Brain pericyte (primary cell): ENCODE measurements at regions not wholly inside any gene's neighbourhood (a gene's known extent, or its start where the extent isn't known, plus 50 kb on each side); places are given as distances from the start of the nearest gene placed in this dataset.

Experiments
- DNase-seq: peaks from one replicate; pipeline ENCODE4 v3.0.0-alpha.2; 2012; ENCODE audit warnings: low read depth, low spot score

DNA sequence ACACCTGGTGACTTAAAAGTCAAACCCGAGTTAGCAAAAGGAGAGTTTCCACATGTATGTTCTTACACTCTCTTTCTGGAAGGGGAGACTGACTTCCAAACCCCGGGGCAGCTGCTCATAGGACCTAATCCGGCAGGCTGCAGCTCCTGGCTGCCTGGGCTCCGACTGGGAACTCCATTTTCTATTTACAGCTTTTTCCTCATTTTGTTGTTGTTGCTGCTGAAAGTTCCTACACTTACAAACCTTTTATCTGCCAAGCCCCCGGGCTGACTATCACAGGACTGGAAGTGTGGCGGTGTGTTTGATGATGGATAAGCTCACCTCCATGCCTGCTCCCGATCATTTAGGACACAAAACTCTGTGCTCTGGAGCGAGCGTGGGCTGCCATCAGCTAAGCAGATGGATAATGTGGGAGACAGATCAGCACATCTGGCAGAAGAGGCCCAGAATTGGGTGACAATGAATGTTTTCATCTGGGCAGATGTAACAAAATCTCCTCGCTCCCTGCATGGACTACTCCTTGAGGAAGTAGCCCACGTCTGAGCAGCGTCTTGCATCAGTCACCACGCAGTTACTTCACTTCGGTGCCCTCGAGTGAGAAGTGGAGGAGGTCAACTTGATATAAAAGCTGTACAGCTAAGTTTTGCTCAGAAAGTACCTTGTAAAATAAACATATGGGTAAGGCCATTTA lies 114.4 kb upstream of the COPS8 start:
- no peak for DNase-seq

DNA sequence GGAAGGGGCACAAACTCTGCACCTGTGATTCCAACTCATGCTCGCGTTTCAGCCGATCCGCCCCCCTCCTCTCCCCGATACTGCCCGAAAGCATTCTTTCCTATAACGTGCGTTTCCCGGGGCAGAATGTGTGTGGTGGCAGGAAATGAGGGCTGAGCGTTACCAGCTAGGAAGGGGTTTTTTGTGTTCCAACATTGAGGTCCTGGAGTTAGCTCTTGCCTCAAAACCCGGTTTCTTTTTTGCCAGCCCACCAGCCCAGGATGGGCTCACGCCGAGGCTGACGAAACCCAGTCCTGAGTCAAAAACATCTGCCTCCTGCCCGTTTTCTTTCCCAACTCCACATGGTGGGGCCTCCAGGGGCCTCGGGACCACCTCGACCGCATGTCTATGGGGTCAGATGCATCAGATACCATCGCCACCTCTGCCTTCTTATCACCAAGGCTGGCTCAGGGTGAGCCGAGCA lies 113.7 kb upstream of the COPS8 start:
- no peak for DNase-seq

DNA sequence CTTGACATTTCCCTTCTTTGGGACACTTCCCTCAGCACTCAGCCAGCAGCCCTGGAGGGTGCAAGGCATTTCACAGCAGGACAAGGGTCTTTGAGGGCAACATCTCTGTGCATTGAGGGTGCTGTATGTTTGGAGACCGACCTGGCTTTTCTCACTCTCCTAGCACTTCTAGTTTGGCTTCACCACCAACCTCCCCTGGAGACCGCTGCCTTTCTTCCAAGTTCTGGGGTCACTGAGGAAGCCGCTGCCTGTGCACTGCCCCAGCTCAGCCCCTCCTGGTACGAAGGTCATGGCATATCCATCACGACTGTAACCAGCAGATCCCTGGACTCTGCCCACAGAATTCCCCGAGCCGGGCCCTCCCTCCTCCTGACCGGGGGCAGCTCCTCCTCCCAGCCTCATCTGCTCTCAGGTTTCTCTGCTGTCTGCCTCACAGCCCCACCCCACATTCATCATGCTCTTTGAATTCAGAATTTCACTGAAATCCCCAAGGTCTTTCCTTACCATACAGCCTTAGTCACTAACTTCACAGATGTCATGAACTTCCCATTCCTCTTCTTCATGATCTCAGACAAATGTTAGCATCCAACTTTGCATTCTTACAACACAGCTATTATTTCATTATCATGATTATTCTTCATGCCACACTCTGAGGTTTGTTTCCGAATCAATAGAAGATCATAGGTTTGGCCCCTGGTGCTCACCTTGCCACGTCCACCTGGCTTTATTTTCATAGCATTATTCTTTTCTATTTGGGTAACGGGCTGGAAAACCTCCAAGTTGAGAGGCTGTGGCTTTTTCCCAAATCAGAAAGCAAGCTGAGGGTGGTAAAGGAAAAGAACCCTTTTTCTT lies 113.0 kb upstream of the COPS8 start:
- no peak for DNase-seq

DNA sequence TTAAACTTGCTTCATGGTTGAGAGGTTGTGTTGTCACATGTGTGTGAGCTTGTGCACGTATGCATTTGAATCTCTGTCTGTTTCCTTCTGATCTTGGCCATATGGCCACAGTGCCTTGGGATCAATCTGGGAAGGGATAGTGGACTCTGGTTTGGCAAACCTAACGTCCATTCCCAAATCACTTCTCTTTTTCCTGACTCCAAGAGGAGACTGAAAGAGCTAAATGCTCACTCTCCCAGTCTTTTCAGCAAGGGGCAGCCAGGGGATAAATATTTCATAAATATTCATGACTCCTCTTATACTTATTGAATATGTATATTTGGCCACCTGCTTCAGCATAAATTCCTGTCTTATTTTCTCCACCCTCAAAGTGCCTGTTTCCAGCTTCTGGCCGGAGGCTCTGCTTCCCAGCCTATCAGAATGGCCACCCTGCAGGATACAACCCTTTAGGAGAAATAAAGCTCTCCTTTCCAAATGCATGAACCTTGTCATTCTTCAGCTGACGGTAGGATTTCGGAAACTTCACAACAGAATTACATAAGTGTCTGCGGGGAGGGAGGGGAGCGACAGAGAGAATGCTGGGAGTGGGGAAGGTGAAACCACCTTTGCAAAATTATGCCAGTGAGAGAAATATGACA lies 112.2 kb upstream of the COPS8 start:
- no peak for DNase-seq

DNA sequence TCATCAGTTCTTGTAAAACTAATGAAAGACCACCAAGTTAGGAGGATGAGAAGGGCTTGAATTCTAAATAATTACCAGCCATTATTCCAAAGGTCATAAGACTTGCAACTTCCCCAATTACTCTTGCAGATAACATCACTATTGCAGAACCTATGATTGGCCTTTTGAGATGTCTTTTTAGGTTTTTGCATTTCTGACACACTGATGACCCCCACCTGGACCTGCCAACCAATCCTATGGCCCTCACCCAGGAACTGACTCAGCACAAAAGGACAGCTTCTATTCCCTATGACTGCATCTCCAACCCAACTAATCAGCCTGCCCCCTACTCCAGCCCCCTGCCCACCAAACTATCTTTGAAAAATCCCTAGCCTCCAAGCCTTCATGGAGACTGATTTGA lies 111.5 kb upstream of the COPS8 start:
- DNase-seq: no peak

DNA sequence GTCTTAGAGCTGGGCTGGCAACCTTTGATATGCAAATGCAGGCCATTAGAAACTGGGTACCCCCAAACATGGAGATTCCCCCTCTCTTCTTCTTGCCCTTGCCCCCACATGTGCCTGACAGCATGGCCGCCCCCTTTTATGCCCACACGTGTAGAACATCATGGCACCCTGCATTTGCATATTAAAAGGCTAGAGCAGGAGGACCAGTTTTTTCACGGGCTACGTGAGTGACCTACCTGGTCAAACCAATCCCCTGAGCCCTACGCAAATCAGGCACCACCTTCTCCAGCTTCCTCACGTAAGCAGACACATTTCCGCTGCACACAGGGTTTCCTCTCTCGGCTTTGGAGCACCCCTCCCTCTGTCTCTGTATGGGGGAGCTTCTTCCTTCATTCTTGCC lies 110.9 kb upstream of the COPS8 start:
- DNase-seq: no peak

DNA sequence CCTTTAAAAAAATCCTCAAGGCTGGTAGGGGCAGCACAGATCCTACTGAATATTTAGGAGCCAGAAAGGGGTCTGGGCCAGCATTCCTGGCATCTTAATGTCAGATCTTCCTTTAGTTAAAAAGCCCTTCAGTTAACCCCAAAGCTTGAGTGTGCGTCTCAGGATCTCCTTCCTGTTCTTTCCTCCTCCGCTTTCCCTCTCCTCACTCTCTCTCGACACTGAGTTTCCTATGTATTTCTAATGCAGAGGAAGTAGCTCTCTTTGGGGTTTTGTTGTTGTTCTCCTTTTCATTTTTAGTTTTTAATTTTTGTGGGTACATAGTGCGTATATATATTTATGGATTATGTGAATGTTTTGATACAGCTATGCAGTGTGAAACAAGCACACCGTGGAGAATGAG lies 109.9 kb upstream of the COPS8 start:
- no peak for DNase-seq

DNA sequence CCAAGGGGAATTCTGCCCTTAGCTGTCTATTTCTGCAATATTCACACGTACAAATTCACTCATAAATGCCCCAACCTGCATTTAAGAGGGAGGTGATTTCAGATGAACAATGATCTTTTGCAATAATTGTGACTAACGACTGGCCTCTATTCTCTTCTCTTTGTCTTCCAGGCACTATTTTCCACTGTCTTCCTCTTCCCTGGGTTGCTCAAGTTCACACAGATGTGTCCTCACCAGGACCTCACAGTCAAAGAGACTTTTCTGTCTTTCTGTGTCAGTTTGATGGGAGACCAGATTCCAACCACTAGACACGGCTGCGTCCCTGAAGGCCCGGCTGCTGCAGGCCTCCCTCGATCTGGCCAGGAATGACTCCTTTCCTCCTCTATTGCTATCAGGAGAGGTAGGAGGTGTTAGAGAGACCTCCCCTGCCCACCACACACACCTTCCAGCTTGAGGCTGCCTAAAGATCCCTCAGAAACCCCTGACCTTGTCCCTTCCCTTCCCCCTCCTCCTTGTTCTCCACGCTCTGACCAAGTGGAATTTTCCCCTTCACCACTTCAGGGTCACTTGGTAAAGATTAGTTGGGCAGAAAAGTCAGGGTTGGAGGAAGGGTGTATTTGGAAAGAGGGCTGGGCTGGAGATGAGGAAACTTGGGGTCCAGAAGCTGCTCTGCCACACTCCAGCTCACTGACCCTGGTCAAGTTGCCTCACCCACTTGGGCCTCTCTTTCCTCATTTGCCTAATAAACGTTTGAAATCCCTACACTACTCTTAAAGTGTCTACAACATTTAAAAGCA lies 109.2 kb upstream of the COPS8 start:
- DNase-seq: no peak

DNA sequence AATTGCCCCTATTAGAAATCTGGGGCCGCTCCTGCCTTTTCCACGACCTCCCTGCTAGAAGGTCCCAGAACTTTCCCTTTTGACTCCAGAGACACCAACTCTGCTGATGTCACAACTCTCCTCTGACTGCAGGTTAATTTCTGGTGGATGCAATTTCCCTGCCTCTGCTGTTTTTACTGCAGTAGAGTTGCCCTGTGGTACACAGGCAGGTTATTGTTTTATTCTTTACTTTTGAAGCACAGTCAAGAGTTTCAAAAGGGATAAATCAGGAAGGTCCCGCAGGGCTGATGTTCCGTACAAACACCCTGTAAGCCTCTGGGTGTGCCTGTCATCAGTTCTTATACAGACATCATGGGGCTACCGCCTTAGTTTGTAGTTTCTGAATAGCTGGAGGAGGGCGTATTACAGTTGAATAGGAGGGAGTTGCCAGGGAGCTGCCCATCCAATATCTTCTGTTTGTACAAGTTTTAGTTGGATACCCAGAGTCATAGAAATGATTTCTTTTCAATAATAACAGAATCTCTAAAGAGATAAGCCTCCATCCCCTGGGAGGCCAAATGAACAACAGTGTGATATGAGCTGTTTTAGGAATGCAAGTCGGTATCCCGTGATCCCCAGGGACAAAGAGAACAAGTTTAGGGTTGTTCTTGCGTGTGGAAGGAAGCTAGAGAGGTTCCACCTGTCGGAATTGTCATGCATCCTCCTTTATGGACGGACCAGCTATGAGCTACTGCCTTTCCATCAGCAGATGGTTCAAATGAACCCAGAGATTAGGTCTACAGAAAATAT lies 108.4 kb upstream of the COPS8 start:
- no peak for DNase-seq

DNA sequence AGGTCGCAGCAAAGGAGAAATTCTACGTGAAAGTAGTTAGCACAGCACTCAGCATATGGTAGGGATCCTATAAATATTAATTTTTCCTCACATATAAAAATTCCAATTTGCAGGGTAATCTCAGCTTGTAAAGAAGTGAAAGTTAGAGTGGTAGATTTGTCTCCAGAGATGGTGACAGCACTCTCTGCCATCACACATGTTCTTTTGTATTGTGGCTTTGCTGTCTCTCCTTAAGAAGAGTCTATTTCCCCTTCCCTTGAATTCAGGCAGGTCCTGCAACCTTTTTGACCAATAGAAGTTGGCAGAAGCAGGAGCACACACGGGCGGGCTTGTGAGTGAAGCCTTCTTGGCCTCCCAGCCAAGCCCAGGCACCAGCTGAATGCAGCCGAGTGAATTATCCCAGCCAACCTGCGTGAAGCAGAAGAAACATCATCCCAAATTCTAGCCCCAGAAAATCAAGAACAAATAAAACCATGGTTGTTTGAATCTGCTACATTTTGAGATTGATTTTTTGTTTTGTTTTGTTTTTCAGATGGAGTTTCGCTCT lies 107.8 kb upstream of the COPS8 start:
- DNase-seq: no peak

DNA sequence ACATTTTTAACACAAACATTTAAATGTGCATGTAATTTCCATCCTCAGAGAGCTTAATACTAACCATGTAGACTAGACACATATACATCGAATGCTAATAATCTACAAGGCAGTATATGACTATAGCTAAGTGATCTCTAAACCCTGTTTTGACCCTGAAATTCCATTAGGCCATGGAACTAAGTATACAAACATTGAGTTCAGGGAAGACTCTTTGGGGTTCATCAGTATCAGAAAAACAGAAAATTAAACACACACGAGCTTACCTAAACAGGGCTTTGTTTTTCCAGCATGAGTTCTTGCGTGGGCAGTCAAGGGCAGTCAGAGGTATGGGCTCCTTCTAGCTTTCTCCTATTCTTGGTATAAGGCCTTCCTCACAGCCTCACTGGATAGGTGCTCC lies 106.0 kb upstream of the COPS8 start:
- no peak for DNase-seq

DNA sequence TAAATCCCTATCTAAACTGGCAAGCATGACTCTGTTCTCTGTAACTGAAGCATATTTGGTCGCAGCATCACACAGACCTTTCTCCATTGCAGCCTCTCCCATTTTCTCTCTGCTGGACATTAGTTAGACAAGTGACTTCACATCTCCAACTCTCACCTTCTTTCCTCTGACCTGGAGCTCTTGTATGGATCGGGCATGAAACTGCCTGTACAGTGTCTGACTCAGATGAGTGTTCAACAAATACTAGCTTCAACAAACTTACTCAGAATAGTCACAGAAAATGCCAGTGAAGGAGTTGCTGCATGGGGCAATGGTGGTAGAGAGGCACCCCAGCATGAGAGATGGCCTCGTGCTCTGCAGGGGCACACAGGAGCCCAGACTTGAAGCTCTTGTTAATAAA lies 104.7 kb upstream of the COPS8 start:
- no peak for DNase-seq

DNA sequence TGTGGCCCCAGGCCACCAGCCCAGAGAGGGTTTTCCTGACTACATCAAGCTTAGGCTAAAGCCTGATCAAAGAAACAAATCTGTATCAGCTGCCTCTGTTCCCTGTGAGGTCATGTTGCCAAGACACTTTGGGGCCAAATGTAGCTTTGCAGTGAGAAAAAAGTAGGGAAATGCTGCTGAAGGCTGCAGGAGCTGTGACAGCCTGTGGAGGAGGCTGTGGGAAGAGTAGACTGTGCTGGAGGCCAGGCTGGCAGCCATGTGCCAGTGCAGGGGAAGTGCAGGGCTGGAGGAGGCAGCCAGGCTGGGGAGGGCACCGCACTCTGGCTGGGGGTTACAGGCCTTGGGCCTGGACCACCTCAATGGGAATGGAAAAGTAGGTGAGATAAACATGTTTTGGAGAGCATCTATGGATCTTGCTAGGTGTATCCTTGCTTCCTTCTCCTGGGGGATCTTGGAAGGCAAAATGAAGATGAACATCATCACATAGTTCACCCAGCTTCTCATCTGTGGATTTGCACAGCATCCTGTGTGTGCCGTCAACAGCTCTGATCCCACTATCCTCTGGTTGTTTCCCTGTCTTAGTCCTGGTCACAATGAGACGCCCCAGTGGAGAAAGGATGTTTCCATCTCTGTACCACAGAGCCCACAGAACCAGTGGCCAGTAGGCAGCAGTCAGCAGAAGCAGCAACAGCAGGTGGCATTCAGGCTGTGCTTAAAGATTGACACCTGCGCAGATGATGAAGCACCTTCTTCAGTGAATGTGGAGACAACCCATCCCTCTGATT lies 103.8 kb upstream of the COPS8 start:
- DNase-seq: no peak

DNA sequence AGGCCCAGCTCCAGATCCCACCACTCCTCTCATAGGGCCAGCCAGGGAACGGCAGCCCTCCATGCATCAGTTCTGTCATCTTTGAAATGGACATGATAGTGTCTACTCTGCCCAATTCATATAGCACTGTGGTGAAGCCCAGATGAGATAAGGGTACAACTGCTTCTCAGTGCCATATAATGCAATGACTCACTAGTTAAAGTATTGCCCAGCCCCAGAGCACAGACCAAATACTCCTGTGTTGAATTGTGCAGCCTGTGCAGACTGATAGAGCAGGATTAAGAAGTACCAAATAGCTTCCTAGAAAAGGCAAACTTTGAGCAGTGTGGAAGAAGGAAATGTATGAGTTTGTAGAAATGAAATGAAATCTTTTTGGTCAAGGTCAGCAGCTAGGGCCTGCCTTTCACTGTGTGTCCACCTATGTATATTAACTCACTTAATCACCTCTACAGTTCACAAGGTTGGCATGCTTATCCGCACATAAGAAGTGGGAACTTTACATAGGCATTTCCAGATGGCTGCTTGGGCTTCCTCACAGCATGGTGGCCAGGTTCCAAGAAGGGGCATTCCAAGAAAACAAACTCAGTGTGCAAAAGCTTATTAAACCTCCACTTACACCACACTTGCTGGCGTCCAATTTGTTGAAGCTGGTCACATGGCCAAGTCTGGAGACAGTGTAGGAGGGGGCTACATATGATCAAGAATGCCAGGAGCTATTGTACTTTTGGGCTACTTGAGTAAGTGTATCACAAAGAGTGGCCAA lies 102.8 kb upstream of the COPS8 start:
- no peak for DNase-seq

DNA sequence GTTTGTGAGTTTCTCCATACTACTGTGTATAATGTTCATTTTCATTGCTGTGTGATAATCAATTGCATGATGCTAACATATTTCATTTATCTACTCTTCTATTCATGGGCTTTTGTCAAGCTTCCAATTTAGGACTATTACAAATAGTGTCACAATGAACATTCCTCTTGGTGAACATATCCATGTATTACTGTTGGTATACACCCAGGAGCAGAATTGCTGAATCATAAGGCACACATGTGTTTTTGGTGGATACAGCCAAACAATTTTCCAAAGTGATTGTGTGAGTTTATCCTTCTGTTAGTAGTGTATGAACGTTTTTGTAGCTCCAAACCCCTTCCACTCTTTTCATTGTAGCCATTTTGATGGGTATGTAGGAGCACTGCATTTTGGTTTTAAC lies 101.6 kb upstream of the COPS8 start:
- no peak for DNase-seq

DNA sequence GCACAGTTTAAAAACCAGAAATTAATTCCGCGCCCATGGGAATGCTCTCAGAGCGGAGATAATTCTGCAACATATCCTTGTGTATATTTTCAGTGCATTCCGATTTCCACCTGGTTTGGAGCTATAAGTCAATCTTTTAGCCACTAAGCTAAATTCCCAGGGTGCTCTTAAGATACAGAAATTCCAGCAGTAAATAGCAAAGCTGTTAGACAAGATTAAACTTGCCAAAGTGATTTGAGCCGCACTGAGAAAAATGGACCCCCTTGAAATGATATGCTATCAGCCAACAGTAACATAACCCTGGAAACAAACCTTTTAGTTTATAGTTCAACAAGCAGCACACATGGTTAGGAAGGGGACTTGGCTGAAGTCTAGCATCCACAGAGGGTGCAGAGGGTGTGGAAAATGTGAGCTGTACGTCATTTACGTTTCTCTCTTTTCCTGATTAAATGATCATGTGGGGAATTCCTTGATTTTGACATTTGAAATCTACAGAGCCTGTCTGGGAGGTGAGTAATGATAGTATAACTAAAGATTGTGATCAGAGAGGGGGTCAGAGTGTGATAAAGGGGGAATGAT lies 99.8 kb upstream of the COPS8 start:
- no peak for DNase-seq

DNA sequence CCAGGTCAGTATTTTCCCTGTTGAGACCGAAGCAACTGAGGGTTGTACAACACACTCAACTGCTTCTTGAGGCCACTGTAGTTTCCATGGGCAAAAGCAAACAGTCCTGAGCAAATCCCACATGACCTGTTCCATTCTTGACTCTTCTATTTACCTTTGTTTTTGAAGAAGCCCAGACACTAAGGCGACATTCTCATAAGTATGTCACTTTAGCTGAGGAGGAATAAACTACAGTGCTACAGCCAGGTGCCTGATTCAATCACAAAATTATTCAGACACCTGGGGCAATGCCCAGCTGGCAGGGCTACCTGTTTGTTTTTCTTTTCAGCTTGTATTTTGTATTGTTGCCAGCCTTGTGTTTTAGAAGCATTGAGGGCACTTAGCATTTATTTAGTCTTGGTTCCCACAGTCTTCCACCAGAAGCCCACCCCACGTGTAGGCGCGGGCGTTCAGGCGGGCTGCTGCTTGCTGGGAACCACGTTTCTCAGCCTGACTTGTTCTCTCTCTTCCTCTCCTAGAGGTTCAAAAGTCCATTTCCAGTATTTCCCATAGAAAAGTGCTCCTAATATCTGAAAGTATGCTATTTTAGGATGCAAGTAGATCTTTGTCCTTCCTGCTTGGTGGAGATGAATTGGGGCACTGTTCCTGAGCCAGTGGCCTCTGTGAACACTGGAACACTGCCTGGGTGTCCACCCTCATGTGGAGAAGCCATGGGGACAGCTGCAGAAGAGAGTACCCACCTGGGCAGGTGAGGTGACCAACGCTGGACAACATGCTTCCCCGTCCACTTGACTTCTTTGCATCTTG lies 99.0 kb upstream of the COPS8 start:
- no peak for DNase-seq

DNA sequence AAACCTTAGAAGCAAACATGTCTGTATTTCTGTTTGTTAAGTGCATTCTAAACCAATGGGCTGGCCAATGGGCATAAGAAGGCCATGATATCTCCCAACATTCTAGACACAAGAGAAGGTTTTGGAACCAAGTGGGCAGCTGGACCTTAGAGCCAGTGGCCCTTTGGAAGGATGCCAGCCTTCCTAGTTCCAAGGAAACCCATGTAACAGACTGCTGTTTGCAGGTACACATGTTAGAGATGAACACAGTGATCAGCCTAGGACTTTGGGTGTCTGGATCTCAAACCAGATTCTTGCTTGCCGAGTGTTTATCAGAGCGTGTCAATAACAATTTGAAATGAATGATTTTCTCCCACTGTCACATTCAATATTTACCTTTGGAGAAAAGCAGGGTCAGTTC lies 97.5 kb upstream of the COPS8 start:
- no peak for DNase-seq
